ENCODE measurements at regions not wholly inside any gene's neighbourhood (a gene's known extent, or its start where the extent isn't known, plus 50 kb on each side); places are given as distances from the start of the nearest gene placed in this dataset.

GRCh38 chr11:31869986-31870385, 58.9 kb upstream of the PAX6 start:
- TF ChIP-seq CTCF (IDR thresholded peaks at IDR 0.05; ENCODE audit: low read depth, low read length) (no peak), MAX (IDR thresholded peaks at IDR 0.05; ENCODE audit: low read depth, low read length) (no peak), POLR2A (IDR thresholded peaks at IDR 0.05; ENCODE audit: extremely low read depth, insufficient read length) (no peak)

Measured in NB4 (cell line).